Lower leg skin (tissue), 3 donors: ENCODE measurements at regions not wholly inside any gene's neighbourhood (a gene's known extent, or its start where the extent isn't known, plus 50 kb on each side); places are given as distances from the start of the nearest gene placed in this dataset.

Experiments
- CTCF ChIP-seq, 3 donors: fragments of 450-650 bp; IDR thresholded peaks; one replicate each; pipeline ENCODE4 v1.5.1; 2016; ENCODE audit warnings: antibody characterized with exemption in 3 of 3, mild to moderate bottlenecking in 3 of 3, moderate library complexity in 2 of 3
- POLR2A ChIP-seq, 2 donors: fragments of 450-650 bp; IDR thresholded peaks; one replicate each; pipeline ENCODE4 v1.6.1; 2016 to 2017; ENCODE audit warnings: antibody characterized with exemption in 2 of 2, mild to moderate bottlenecking in 1 of 2, moderate library complexity in 1 of 2

DNA sequence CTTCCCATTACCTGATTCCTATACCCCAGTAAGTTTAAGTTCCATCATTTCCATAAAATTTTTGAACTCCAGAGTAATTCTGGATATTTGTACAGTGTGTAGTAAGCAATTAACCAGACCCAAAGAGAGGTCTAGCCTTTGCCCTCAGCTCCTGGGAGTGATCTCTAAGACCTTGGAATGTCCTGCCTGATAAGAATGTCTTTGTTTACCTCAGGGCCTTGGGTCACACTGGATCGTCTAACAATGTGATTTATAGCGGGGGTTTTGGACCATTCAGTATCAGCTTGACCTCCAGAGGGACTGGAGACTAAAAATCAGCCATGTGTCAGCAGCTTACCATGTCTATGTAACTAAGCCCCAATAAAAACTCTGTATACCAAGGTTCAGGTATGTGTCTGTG lies 330.9 kb upstream of the PPP1R2C start:
- TF ChIP-seq POLR2A (IDR thresholded peaks at IDR 0.05) (no peak), CTCF (IDR thresholded peaks at IDR 0.05) (no peak)
